ENCODE measurements at regions not wholly inside any gene's neighbourhood (a gene's known extent, or its start where the extent isn't known, plus 50 kb on each side); places are given as distances from the start of the nearest gene placed in this dataset.

DNA sequence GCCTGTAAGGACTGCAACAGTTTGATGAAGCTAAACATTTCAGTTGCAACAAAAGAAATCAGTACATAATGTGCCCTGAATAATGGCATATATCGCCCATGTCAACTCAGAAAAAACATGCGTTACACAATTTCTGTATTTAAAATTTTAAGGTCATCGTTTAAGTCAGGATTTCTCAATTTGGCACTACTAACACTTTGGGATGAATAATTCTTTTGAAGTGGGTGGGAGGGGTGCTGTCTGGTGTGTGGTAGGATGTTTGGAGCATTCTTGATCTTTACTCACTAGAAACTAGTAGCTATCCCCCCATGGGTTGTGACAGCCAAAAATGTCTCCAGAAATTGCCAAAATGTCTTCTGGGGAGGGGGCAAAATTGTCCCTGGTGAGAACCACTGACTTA is 50.7 kb upstream of the CNTNAP4 start:
- no peaks in the 10 kb centered on the region for H3K27me3 ChIP-seq (ENCODE audit: control insufficient read depth, insufficient read depth, low read length)
- no peaks in the 10 kb centered on the region for H3K4me1 ChIP-seq (ENCODE audit: control insufficient read depth, insufficient read depth, low read length)
- intact Hi-C loops (cut with micrococcal nuclease) = no loop called here
- H3K27ac ChIP-seq (ENCODE audit: low read length) = no peak overlapping the region
- Mint-ChIP-seq H3K4me1 (no peaks in the 10 kb centered on the region), H3K9me3 (peaks cover 4 to 7% of the 10 kb centered on the region in 2 donors), H3K4me3 (no peak overlapping the region), H3K27ac (no peak overlapping the region), H3K36me3 (no peaks in the 10 kb centered on the region), H3K27me3 (ENCODE audit: low read depth in 2 of 2) (no peaks in the 10 kb centered on the region)
- H3K4me3 ChIP-seq (ENCODE audit: low read length) = no peak overlapping the region
- TF ChIP-seq, protein P1, sequence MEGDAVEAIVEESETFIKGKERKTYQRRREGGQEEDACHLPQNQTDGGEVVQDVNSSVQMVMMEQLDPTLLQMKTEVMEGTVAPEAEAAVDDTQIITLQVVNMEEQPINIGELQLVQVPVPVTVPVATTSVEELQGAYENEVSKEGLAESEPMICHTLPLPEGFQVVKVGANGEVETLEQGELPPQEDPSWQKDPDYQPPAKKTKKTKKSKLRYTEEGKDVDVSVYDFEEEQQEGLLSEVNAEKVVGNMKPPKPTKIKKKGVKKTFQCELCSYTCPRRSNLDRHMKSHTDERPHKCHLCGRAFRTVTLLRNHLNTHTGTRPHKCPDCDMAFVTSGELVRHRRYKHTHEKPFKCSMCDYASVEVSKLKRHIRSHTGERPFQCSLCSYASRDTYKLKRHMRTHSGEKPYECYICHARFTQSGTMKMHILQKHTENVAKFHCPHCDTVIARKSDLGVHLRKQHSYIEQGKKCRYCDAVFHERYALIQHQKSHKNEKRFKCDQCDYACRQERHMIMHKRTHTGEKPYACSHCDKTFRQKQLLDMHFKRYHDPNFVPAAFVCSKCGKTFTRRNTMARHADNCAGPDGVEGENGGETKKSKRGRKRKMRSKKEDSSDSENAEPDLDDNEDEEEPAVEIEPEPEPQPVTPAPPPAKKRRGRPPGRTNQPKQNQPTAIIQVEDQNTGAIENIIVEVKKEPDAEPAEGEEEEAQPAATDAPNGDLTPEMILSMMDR (IDR thresholded peaks at IDR 0.05) = no peak
- no peaks in the 10 kb centered on the region for H3K36me3 ChIP-seq (ENCODE audit: control insufficient read depth, insufficient read depth, low read length)
- no peaks in the 10 kb centered on the region for H3K9me3 ChIP-seq (ENCODE audit: control insufficient read depth, insufficient read depth, low read length)
- WGBS (ENCODE audit: insufficient coverage) = 90% methylated on average over 3 of the region's 3 CpGs
- no peak for DNase-seq
- ATAC-seq = no peak

Data from natural killer cell (primary cell).